DND-41 (cell line): ENCODE measurements at regions not wholly inside any gene's neighbourhood (a gene's known extent, or its start where the extent isn't known, plus 50 kb on each side); places are given as distances from the start of the nearest gene placed in this dataset.

Experiments
- EZH2 ChIP-seq: IDR thresholded peaks from 3 replicates; pipeline ENCODE4 v1.6.1; 2012; ENCODE audit warnings: borderline replicate concordance, low read depth, mild to moderate bottlenecking, moderate library complexity, low read length, inconsistent platforms; ENCODE audit not compliant: severe bottlenecking
- TF ChIP-seq, protein P1 (sequence below): IDR thresholded peaks from 2 replicates; pipeline ENCODE4 v1.5.1; 2012; ENCODE audit warnings: borderline replicate concordance, low read length, moderate library complexity, mild to moderate bottlenecking; ENCODE audit not compliant: poor library complexity, severe bottlenecking; ENCODE audit errors: extremely low read depth

DNA sequence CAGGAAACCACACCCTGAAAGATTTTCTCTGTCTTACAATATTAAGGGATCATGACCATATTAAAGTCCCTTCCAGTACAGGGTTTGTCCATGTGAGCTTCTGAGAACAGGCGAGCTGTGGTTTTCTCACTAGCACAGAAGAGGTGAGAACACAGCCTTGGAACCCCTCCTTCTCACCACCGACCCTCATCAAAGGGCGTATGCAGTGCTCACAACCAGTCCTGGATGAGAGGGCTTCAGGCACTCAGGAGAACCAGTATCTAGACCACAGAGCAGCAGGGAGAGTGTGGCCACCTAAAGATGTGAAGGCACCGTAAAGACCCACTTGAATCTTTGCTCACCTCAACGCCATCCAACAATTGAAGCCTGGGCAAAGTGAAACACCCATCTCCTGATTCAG lies 397.0 kb downstream of the ETS1 start:
- TF ChIP-seq, protein P1, sequence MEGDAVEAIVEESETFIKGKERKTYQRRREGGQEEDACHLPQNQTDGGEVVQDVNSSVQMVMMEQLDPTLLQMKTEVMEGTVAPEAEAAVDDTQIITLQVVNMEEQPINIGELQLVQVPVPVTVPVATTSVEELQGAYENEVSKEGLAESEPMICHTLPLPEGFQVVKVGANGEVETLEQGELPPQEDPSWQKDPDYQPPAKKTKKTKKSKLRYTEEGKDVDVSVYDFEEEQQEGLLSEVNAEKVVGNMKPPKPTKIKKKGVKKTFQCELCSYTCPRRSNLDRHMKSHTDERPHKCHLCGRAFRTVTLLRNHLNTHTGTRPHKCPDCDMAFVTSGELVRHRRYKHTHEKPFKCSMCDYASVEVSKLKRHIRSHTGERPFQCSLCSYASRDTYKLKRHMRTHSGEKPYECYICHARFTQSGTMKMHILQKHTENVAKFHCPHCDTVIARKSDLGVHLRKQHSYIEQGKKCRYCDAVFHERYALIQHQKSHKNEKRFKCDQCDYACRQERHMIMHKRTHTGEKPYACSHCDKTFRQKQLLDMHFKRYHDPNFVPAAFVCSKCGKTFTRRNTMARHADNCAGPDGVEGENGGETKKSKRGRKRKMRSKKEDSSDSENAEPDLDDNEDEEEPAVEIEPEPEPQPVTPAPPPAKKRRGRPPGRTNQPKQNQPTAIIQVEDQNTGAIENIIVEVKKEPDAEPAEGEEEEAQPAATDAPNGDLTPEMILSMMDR = no peak
- TF ChIP-seq EZH2 = no peak
